ENCODE measurements at regions not wholly inside any gene's neighbourhood (a gene's known extent, or its start where the extent isn't known, plus 50 kb on each side); places are given as distances from the start of the nearest gene placed in this dataset.

GRCh38 chr1:29825274-29825940, 589.1 kb downstream of the PTPRU start:
- no peak overlapping the region for H3K9ac ChIP-seq (ENCODE audit: extremely low read depth, low read length, poor library complexity, severe bottlenecking)
- Mint-ChIP-seq H3K4me3 (no peak overlapping the region), H3K27ac (no peak overlapping the region), H3K9me3 (no peaks in the 10 kb centered on the region), H3K36me3 (ENCODE audit: low read depth) (no peaks in the 10 kb centered on the region), H3K27me3 (ENCODE audit: insufficient read depth) (peaks cover 4% of the 10 kb centered on the region), H3K4me1 (peaks cover 7% of the 10 kb centered on the region)
- H3K27ac ChIP-seq (ENCODE audit: low read depth, low read length), result no peak overlapping the region
- no peaks in the 10 kb centered on the region for H3K36me3 ChIP-seq (ENCODE audit: control insufficient read depth, insufficient read depth, low read length)
- H3K4me1 ChIP-seq (ENCODE audit: control insufficient read depth, insufficient read depth, low read length), result no peaks in the 10 kb centered on the region
- no peaks in the 10 kb centered on the region for H3K27me3 ChIP-seq (ENCODE audit: control insufficient read depth, insufficient read depth, low read length, poor library complexity, severe bottlenecking)
- H3K4me3 ChIP-seq (ENCODE audit: low read length), result no peak overlapping the region
- 90 to 96% methylated on average over 7 to 15 of the region's 15 CpGs for WGBS, 2 experiments (ENCODE audit: insufficient coverage in 1 of 2, insufficient read length in 1 of 2)
- no peak for DNase-seq
- TF ChIP-seq CTCF (conservative IDR thresholded peaks at IDR 0.05), result no peak
- no peaks in the 10 kb centered on the region for H3K9me3 ChIP-seq (ENCODE audit: control insufficient read depth, low read length)

- no peak for TF ChIP-seq CTCF (conservative IDR thresholded peaks at IDR 0.05)
- no peak overlapping the region for H3K27ac Mint-ChIP-seq
- 83 to 86% methylated on average over 13 to 15 of the region's 15 CpGs for WGBS, 2 experiments (ENCODE audit: insufficient coverage in 1 of 2, insufficient read length in 1 of 2)
These were observed 588.4 kb downstream of the PTPRU start for GRCh38 chr1:29824511-29825273.

GRCh38 chr1:29824025-29824424, 587.7 kb downstream of the PTPRU start:
- Mint-ChIP-seq H3K4me1 (peaks cover 13% of the 10 kb centered on the region), H3K9me3 (no peaks in the 10 kb centered on the region), H3K36me3 (ENCODE audit: low read depth) (no peaks in the 10 kb centered on the region), H3K27me3 (ENCODE audit: insufficient read depth) (no peaks in the 10 kb centered on the region), H3K4me3 (no peak overlapping the region), H3K27ac (no peak overlapping the region)
- TF ChIP-seq CTCF (conservative IDR thresholded peaks at IDR 0.05), result no peak
- Histone ChIP-seq H3K4me1 (ENCODE audit: control insufficient read depth, insufficient read depth, low read length) (peaks cover 2% of the 10 kb centered on the region), H3K27me3 (ENCODE audit: control insufficient read depth, insufficient read depth, low read length, poor library complexity, severe bottlenecking) (no peaks in the 10 kb centered on the region), H3K4me3 (ENCODE audit: low read length) (no peak overlapping the region), H3K9ac (ENCODE audit: extremely low read depth, low read length, poor library complexity, severe bottlenecking) (no peak overlapping the region), H3K27ac (ENCODE audit: low read depth, low read length) (no peak overlapping the region), H3K36me3 (ENCODE audit: control insufficient read depth, insufficient read depth, low read length) (no peaks in the 10 kb centered on the region), H3K9me3 (ENCODE audit: control insufficient read depth, low read length) (no peaks in the 10 kb centered on the region)
- no peak for DNase-seq
- WGBS, 2 experiments (ENCODE audit: insufficient coverage in 1 of 2, insufficient read length in 1 of 2), result 73 to 84% methylated on average over 3 to 6 of the region's 6 CpGs

More at GRCh38 chr1:29824511-29825273, 588.4 kb downstream of the PTPRU start:
- Histone ChIP-seq H3K4me3 (ENCODE audit: low read length) (no peak overlapping the region), H3K27me3 (ENCODE audit: control insufficient read depth, insufficient read depth, low read length, poor library complexity, severe bottlenecking) (no peaks in the 10 kb centered on the region), H3K27ac (ENCODE audit: low read depth, low read length) (peak overlapping the region; percentile 7), H3K4me1 (ENCODE audit: control insufficient read depth, insufficient read depth, low read length) (peaks cover 2% of the 10 kb centered on the region), H3K9me3 (ENCODE audit: control insufficient read depth, low read length) (no peaks in the 10 kb centered on the region), H3K9ac (ENCODE audit: extremely low read depth, low read length, poor library complexity, severe bottlenecking) (no peak overlapping the region), H3K36me3 (ENCODE audit: control insufficient read depth, insufficient read depth, low read length) (no peaks in the 10 kb centered on the region)
- no peak overlapping the region for H3K4me3 Mint-ChIP-seq
- H3K36me3 Mint-ChIP-seq (ENCODE audit: low read depth), result no peaks in the 10 kb centered on the region
- DNase-seq, result peak; percentile 44
- peaks cover 13% of the 10 kb centered on the region for H3K4me1 Mint-ChIP-seq
- no peaks in the 10 kb centered on the region for H3K27me3 Mint-ChIP-seq (ENCODE audit: insufficient read depth)
- no peaks in the 10 kb centered on the region for H3K9me3 Mint-ChIP-seq

All from endodermal cell (in vitro differentiated cells).